Retinal pigment epithelial cell (primary cell): ENCODE measurements at regions not wholly inside any gene's neighbourhood (a gene's known extent, or its start where the extent isn't known, plus 50 kb on each side); places are given as distances from the start of the nearest gene placed in this dataset.

Experiments used
- DNase-seq: peaks from one replicate; pipeline ENCODE4 v3.0.0-alpha.2; 2010; ENCODE audit warnings: low read depth
- H3K4me3 ChIP-seq: 2 replicates; pipeline ENCODE4 v1.5.1; 2011; ENCODE audit warnings: mild to moderate bottlenecking, low read length, control low read depth, moderate library complexity
- TF ChIP-seq, protein P1 (sequence below): conservative IDR thresholded peaks from 2 replicates; pipeline ENCODE4 v1.5.1; 2011; ENCODE audit warnings: low read depth, low read length, control low read depth, inconsistent platforms

DNA sequence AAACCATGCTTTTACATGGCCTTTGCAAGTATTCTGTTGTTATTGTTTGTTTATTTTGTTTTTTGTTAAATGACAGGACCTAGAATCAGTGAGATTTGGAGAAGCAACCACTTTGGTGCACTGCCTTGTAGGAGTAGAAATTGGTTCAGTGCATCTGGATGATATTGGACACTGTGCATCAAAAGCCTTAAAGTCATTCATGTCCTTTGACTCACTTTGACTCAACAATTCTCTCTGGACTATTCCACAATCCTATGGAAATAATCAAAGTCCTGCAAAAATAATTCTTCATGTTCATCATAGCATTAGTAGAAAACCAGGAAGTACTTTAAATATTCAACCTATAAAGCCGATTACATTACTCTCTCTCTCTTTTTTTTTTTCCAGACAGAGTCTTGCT lies 224.8 kb downstream of the ABHD5 start:
- H3K4me3 ChIP-seq: no peak overlapping the region
- no peak for DNase-seq
- TF ChIP-seq, protein P1, sequence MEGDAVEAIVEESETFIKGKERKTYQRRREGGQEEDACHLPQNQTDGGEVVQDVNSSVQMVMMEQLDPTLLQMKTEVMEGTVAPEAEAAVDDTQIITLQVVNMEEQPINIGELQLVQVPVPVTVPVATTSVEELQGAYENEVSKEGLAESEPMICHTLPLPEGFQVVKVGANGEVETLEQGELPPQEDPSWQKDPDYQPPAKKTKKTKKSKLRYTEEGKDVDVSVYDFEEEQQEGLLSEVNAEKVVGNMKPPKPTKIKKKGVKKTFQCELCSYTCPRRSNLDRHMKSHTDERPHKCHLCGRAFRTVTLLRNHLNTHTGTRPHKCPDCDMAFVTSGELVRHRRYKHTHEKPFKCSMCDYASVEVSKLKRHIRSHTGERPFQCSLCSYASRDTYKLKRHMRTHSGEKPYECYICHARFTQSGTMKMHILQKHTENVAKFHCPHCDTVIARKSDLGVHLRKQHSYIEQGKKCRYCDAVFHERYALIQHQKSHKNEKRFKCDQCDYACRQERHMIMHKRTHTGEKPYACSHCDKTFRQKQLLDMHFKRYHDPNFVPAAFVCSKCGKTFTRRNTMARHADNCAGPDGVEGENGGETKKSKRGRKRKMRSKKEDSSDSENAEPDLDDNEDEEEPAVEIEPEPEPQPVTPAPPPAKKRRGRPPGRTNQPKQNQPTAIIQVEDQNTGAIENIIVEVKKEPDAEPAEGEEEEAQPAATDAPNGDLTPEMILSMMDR: no peak

DNA sequence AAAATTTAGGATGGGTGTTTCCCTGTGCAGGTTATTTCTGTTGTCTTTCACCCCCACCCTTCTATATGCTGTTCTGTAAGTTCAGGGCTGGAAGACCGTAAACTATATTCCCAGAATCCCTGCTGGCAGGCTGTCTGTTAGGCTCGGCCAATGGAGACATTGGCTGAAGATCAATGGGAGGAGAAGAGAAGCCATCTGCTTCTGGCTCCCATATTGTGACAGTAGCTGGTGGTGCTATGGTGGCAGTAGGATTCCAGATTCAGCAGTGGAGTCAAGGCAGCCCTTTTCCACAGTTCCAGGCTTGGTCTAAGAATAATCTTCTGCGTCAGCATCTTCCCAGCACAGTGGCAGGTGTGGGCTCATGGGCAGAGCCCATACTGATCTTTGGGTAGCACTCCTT lies 226.6 kb downstream of the ABHD5 start:
- H3K4me3 ChIP-seq: no peak overlapping the region
- DNase-seq: no peak
- TF ChIP-seq, protein P1: no peak

DNA sequence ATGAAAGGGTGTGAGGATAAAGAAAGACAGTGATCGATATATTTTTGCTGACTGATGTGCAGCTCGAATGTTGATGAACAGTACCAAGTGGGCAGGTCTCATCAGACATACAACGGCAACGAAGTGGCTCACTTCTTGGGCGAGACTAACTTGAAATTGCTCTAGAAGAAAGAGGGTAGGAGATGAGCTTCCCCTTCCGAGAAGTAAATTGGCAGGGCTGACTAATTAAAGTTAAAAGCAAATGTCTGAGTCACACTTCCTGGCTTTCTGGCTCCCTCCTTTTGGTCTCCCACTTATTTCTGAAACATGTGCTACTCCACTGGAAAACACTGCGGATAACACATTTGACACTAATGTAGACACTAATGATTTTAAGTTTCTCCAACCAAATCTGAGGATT lies 228.3 kb downstream of the ABHD5 start:
- TF ChIP-seq, protein P1: no peak
- no peak for DNase-seq
- no peak overlapping the region for H3K4me3 ChIP-seq

DNA sequence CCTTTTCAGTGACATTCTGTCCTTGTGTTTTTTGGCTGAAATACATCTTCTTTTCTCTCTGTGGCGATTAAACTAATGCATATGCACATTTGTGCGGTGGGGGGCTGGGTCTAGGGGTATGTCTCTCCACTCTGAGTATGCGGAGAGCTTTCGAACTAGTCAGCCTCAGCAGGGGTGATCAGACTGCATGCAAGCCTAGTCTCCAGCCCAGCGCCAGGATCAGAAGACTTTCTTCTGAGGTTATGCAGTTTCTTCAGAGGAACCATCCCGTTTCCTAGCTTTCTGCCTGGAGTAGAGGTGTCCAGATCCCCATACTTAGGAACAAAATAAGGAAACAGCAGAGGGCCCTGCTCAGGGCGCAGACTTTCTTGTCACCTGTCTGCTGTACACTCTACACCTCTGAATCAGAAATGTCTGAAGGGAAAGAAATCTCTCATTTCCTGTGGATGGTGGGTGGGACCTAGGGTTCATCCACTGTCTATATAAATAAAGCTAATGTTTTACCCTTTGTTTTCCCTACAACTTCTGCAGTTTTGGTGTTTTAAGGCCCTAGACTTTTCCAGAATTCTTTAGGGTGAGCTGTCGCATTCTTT lies 230.4 kb downstream of the ABHD5 start:
- H3K4me3 ChIP-seq: no peak overlapping the region
- TF ChIP-seq, protein P1: no peak
- no peak for DNase-seq

DNA sequence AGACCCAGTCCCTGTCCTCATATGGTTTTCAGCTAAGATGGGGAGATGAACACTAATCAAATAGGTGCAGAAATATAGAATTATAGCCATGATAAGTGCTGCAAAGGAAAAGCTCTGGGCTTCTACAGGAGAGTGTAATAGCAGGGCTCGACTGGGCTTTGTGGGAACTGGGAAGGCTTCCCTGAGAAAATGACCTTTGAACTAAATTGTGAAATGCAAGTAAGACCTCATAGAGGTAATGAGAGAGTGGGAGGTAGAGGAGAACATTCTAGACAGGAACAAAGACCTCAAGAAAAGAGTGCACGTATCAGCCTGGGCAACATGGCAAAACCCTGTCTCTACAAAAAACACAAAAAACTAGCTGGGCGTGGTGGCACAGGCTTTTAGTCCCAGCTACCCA lies 231.6 kb downstream of the ABHD5 start:
- no peak overlapping the region for H3K4me3 ChIP-seq
- DNase-seq: no peak
- TF ChIP-seq, protein P1: no peak

DNA sequence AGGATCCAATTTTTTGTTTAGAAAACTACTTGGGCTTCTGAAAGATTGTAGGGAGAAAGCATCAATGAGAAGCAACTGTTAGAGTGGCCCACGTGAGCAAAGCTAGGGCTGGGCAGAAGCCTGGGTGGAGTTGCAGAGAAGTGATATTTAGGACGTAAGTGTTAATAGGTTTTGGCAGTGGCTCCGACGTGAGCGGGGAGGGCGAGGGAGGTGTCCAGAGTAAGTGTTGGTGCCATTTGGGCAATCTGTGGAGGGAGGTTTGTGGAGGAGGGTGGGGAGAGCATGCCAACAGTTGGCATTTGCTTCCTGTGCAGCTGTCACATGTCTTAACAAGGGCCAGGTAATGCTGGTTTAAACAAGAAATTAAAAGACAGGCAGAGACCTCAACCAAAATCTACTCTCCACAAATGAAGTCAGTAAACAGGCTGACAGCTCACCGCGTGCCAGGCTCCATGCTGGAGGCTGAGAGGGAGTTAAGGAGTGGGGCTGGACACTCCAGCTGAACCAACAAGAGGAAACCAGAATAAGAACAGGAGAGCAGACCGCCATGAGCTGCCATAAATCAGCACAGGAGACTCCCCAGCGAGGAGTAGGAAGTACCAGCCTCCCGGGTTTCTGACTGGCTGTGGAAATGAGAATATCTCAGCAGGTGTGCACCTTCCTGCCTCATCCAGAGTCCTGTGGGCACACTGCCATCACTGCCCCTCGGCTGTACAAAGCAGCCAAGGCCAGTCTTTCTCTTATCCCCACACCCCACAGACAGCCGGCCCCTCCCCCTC lies 232.6 kb downstream of the ABHD5 start:
- DNase-seq: no peak
- TF ChIP-seq, protein P1: no peak
- H3K4me3 ChIP-seq: no peak overlapping the region

DNA sequence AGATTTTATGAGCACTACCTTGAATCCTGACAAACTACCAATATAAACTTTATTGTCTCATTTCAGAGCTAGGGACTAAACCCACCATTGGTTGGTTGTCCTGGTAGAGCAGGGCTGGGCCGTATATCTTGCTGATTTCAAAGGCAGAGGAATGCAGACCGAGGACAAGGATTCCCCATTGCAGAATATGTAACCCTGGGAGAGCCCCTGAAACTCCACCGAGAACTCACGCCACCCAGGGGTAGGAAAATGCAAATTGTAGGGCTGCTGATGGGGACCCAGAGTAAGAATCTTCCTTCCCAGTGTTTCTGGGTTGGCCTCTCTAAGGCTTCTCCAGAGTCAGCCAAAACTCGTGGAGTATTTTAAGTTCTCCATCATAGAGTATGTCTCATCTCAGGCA lies 235.3 kb downstream of the ABHD5 start:
- H3K4me3 ChIP-seq: no peak overlapping the region
- TF ChIP-seq, protein P1: no peak
- DNase-seq: no peak
